Endothelial cell of umbilical vein (primary cell): ENCODE measurements at regions not wholly inside any gene's neighbourhood (a gene's known extent, or its start where the extent isn't known, plus 50 kb on each side); places are given as distances from the start of the nearest gene placed in this dataset.
A peak's percentile ranks its signal among the peaks of the same experiment; 100 is the strongest.

ENCODE experiments used
- BruUV-seq: library from RNA; stranded (reverse); fragments of 400-500 nt; replicated peaks from 2 replicates; lab custom pipeline; 2021; lab: Mats Ljungman, UMichigan
- CTCF ChIA-PET: fragments of 300-600, 350-600 bp; sonication (Branson Sonifier 250); formaldehyde crosslinking; loops from one replicate; lab custom pipeline; 2021; ENCODE audit warnings: antibody characterized with exemption, inconsistent platforms; lab: Charles Lee
- POLR2A ChIA-PET: fragments of 300-600, 350-600 bp; sonication (Branson Sonifier 250); formaldehyde crosslinking; loops from one replicate; lab custom pipeline; 2021; ENCODE audit warnings: antibody characterized with exemption, inconsistent platforms; lab: Charles Lee
- DNase-seq: peaks from one replicate; pipeline ENCODE4 v3.0.0-alpha.2; 2011; ENCODE audit warnings: low read depth, low spot score
- FAIRE-seq: peaks from 2 replicates; lab custom pipeline; 2011; peaks lifted over from hg19 to GRCh38; lab: Jason Lieb, UNC
- H2AFZ ChIP-seq: 2 replicates; pipeline ENCODE4 v1.6.0; 2012; ENCODE audit warnings: low read depth, low read length, control low read depth, inconsistent platforms
- H3K27ac ChIP-seq: 2 replicates; pipeline ENCODE4 v1.5.1; 2011; ENCODE audit warnings: low read depth, mild to moderate bottlenecking, control low read depth, low read length, moderate library complexity; ENCODE audit not compliant: insufficient read depth
- H3K27me3 ChIP-seq, 2 experiments: 2 replicates each; pipeline versions ENCODE4 v1.6.0 to v1.6.1; 2011; ENCODE audit warnings: low read length in 2 of 2, mixed read lengths in 1 of 2; ENCODE audit not compliant: control insufficient read depth in 2 of 2, insufficient read depth in 2 of 2
- H3K36me3 ChIP-seq, 2 experiments: 2 replicates in 1 of 2; 3 replicates in 1 of 2; pipeline ENCODE4 v1.5.1; 2011; ENCODE audit warnings: low read length in 2 of 2, mild to moderate bottlenecking in 1 of 2, moderate library complexity in 1 of 2; ENCODE audit not compliant: control insufficient read depth in 2 of 2, insufficient read depth in 2 of 2; ENCODE audit errors: extremely low read depth in 1 of 2
- H3K4me1 ChIP-seq: 3 replicates; pipeline ENCODE4 v1.5.1; 2011; ENCODE audit warnings: mild to moderate bottlenecking, low read length; ENCODE audit not compliant: control insufficient read depth, insufficient read depth; ENCODE audit errors: extremely low read depth
- H3K4me2 ChIP-seq: 2 replicates; pipeline ENCODE4 v1.6.1; 2011; ENCODE audit warnings: low read length, control low read depth, mixed read lengths; ENCODE audit not compliant: insufficient read depth
- H3K4me3 ChIP-seq, 3 experiments: fragments of 200-600 bp in 1 of 3; sonication (generic), shearing (Covaris generic) in 1 of 3; replicated peaks in 1 of 3; 2 replicates each; pipeline ENCODE4 v1.5.1; 2011 to 2016; ENCODE audit warnings: control low read depth in 3 of 3, low read length in 3 of 3, mild to moderate bottlenecking in 2 of 3, inconsistent platforms in 1 of 3, low read depth in 1 of 3, moderate library complexity in 1 of 3; ENCODE audit not compliant: insufficient read depth in 1 of 3
- H3K79me2 ChIP-seq: 2 replicates; pipeline ENCODE4 v1.6.0; 2012; ENCODE audit warnings: low read length, inconsistent platforms; ENCODE audit not compliant: control insufficient read depth, insufficient read depth
- H3K9ac ChIP-seq: replicated peaks from 2 replicates; pipeline ENCODE3; 2011; ENCODE audit warnings: low read length, control low read depth; ENCODE audit not compliant: insufficient read depth; ENCODE audit errors: extremely low read depth
- H3K9me1 ChIP-seq: replicated peaks from 3 replicates; pipeline ENCODE4 v1.6.0; 2011; ENCODE audit warnings: mild to moderate bottlenecking, low read length; ENCODE audit not compliant: control insufficient read depth, insufficient read depth; ENCODE audit errors: extremely low read depth
- H3K9me3 ChIP-seq: replicated peaks from 2 replicates; pipeline ENCODE4 v1.5.1; 2012; ENCODE audit warnings: low read length, inconsistent platforms; ENCODE audit not compliant: control insufficient read depth, insufficient read depth
- H4K20me1 ChIP-seq: replicated peaks from 2 replicates; pipeline ENCODE3; 2011; ENCODE audit warnings: mild to moderate bottlenecking, low read length; ENCODE audit not compliant: control insufficient read depth, insufficient read depth; ENCODE audit errors: extremely low read depth
- CTCF ChIP-seq, 2 donors: IDR thresholded peaks; 1 replicate in 1 of 2; 2 replicates in 1 of 2; pipeline ENCODE4 v1.5.1; 2011; ENCODE audit warnings: low read length in 2 of 2, mild to moderate bottlenecking in 2 of 2, moderate library complexity in 2 of 2, control low read depth in 1 of 2, inconsistent platforms in 1 of 2, low read depth in 1 of 2; ENCODE audit not compliant: insufficient read depth in 1 of 2; ENCODE audit errors: extremely low read depth in 1 of 2
- EZH2 ChIP-seq: IDR thresholded peaks from 2 replicates; pipeline ENCODE4 v1.6.1; 2012; ENCODE audit warnings: borderline replicate concordance, low read depth, mild to moderate bottlenecking, moderate library complexity, low read length, inconsistent platforms; ENCODE audit not compliant: severe bottlenecking
- FOS ChIP-seq: IDR thresholded peaks from 2 replicates; pipeline ENCODE4 v1.6.1; 2011; ENCODE audit warnings: mild to moderate bottlenecking, low read length, moderate library complexity, borderline replicate concordance; ENCODE audit not compliant: insufficient read depth
- GATA2 ChIP-seq: IDR thresholded peaks from 2 replicates; pipeline ENCODE4 v1.7.0; 2011; ENCODE audit warnings: low read depth, mild to moderate bottlenecking, moderate library complexity, mixed read lengths, low read length; ENCODE audit not compliant: insufficient read length, insufficient read depth
- JUN ChIP-seq: IDR thresholded peaks from 2 replicates; pipeline ENCODE4 v1.6.1; 2011; ENCODE audit warnings: borderline replicate concordance, low read depth; ENCODE audit not compliant: insufficient read length, insufficient read depth
- MAX ChIP-seq: IDR thresholded peaks from 2 replicates; pipeline ENCODE4 v1.6.1; 2011; ENCODE audit not compliant: insufficient read depth, insufficient read length
- MYC ChIP-seq: IDR thresholded peaks from one replicate; pipeline ENCODE4 v1.6.1; 2011; ENCODE audit warnings: mild to moderate bottlenecking, low read depth, low read length
- POLR2A ChIP-seq: IDR thresholded peaks from 2 replicates; pipeline ENCODE4 v1.6.1; 2012; ENCODE audit warnings: low read depth, mild to moderate bottlenecking, control low read depth, low read length
- POLR2AphosphoS5 ChIP-seq: IDR thresholded peaks from 2 replicates; pipeline ENCODE4 v1.6.1; 2012; ENCODE audit warnings: low read depth, mild to moderate bottlenecking, control low read depth, low read length, moderate library complexity; ENCODE audit not compliant: insufficient read depth
- dilution Hi-C: fragments of 300-500 bp; cut with MboI; formaldehyde crosslinking; loops from one replicate; pipeline ENCODE4 v1.15.0; 2019; ENCODE audit warnings: low sequenced_read_pairs; ENCODE audit not compliant: extremely low pct_ligation_motif_present
- intact Hi-C: fragments of 100-400 bp; cut with micrococcal nuclease; formaldehyde crosslinking; loops from one replicate; pipeline ENCODE4 v1.10.0; 2022

DNA sequence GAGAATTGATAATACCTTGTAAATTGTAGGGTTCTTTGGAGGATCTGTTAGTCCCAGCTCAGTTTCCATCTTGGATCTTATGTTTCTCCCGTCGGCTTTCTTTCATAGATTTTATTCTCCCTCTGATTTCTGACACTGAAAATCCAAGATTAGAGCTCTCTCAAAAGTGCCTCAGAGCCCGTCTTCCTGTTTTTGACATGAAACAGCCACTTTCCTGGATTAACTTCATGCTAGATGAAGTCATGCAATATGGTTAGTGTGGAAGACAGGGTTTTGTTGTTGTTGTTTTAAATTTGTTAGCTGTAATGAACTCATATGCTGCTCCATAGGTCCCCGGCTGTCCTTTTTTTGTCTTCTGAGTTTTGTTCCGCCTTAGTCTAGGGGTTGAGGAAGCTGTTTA lies 51.6 kb upstream of the ZFR start:
- TF ChIP-seq POLR2A, result no peak
- H3K4me2 ChIP-seq, result no peak overlapping the region
- POLR2A ChIA-PET, result no interaction called here
- intact Hi-C loops (no loop called here), dilution Hi-C loops (no loop called here)
- no peak overlapping the region for H3K27ac ChIP-seq
- DNase-seq (peak; percentile 13), FAIRE-seq (no peak)
- H3K9me3 ChIP-seq, result no peaks in the 10 kb centered on the region
- no peak overlapping the region for H2AFZ ChIP-seq
- H3K4me3 ChIP-seq, result no peak overlapping the region
- H3K79me2 ChIP-seq, result no peaks in the 10 kb centered on the region
- CTCF ChIA-PET, result interaction anchor here (1.2 to 3.3 kb wide), 4 partner anchors 9 to 94 kb away, joined by 3 to 21 read pairs (median 4); no protein-coding TSS in a partner anchor
- H3K36me3 ChIP-seq, result no peaks in the 10 kb centered on the region
- H4K20me1 ChIP-seq, result no peaks in the 10 kb centered on the region
- H3K9ac ChIP-seq, result no peak overlapping the region
- no peaks in the 10 kb centered on the region for H3K9me1 ChIP-seq
- peaks cover 0 to 2% of the 10 kb centered on the region in 2 experiments for H3K27me3 ChIP-seq
- no TSS peak for BruUV-seq
- no peaks in the 10 kb centered on the region for H3K4me1 ChIP-seq

DNA sequence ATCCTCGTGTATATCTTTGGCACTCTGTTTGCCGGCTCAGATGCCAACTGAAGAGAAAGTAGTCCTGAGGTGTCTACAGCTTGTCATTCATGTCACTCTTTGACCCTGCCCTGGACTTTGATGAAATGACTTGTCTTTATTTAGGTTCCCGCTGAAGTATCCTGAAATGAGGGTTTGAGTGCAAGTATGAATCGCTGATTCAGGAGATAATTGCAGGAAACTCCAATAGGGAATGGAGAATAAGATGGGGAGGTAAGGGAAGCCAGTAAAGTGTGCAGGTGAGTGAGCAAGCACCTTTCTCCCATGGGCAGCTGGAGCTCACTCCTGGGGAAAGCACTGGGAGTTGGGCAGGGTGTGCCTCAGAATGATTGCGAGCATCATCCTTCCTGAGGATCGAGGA lies 50.3 kb upstream of the ZFR start:
- Histone ChIP-seq H3K9ac (no peak overlapping the region), H3K36me3 (no peaks in the 10 kb centered on the region), H4K20me1 (no peaks in the 10 kb centered on the region), H3K4me1 (no peaks in the 10 kb centered on the region), H2AFZ (no peak overlapping the region), H3K9me1 (no peaks in the 10 kb centered on the region), H3K4me3 (no peak overlapping the region), H3K9me3 (no peaks in the 10 kb centered on the region), H3K27me3 (peaks cover 0 to 2% of the 10 kb centered on the region in 2 experiments), H3K79me2 (no peaks in the 10 kb centered on the region), H3K4me2 (no peak overlapping the region), H3K27ac (no peak overlapping the region)
- POLR2A ChIA-PET, result interaction anchor here (1.1 kb wide), 1 partner anchor 95 kb away, joined by 5 read pairs; no protein-coding TSS in a partner anchor
- no TSS peak for BruUV-seq
- dilution Hi-C loops, result no loop called here
- DNase-seq (no peak), FAIRE-seq (no peak)
- TF ChIP-seq CTCF (IDR thresholded peaks at IDR 0.05; ENCODE audit: extremely low read depth in 1 of 2, insufficient read depth in 1 of 2, low read depth in 1 of 2, low read length in 2 of 2) (no peak), POLR2A (no peak), MAX (no peak), EZH2 (no peak), FOS (no peak), JUN (no peak), GATA2 (no peak), MYC (no peak), POLR2AphosphoS5 (no peak)
- intact Hi-C loops, result no loop called here
- CTCF ChIA-PET, result interaction anchor here (1.0 to 3.3 kb wide), 2 partner anchors 10 to 95 kb away, joined by 3 to 21 read pairs; no protein-coding TSS in a partner anchor
